ENCODE measurements at regions not wholly inside any gene's neighbourhood (a gene's known extent, or its start where the extent isn't known, plus 50 kb on each side); places are given as distances from the start of the nearest gene placed in this dataset.

DNA sequence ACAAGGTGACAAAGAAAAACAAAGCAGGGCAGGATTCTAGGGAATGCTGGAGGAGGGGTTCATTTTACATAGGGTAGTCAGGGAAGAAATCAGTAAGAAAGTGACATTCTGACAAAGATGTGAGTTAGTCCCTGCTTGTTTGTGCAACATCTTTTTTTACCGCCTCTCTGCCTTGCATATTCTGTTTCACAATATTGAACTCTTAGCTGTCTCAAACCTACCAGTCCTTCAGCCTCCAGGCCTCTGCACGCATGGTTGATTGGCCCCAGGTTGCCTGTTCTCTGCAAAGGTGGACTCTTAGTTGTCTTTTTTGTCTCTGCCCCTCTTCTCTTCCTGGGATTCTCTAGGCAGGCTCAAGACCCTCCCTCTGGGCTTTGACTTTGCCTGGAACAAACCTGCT lies 152.2 kb upstream of the RUNX1 start:
- no peak for TF ChIP-seq POLR2A (IDR thresholded peaks at IDR 0.05)
- TF ChIP-seq, protein P1, sequence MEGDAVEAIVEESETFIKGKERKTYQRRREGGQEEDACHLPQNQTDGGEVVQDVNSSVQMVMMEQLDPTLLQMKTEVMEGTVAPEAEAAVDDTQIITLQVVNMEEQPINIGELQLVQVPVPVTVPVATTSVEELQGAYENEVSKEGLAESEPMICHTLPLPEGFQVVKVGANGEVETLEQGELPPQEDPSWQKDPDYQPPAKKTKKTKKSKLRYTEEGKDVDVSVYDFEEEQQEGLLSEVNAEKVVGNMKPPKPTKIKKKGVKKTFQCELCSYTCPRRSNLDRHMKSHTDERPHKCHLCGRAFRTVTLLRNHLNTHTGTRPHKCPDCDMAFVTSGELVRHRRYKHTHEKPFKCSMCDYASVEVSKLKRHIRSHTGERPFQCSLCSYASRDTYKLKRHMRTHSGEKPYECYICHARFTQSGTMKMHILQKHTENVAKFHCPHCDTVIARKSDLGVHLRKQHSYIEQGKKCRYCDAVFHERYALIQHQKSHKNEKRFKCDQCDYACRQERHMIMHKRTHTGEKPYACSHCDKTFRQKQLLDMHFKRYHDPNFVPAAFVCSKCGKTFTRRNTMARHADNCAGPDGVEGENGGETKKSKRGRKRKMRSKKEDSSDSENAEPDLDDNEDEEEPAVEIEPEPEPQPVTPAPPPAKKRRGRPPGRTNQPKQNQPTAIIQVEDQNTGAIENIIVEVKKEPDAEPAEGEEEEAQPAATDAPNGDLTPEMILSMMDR (IDR thresholded peaks at IDR 0.05), result no peak

Measured in heart left ventricle (tissue), 13 donors.